Head of caudate nucleus (tissue), 42 donors: ENCODE measurements at regions not wholly inside any gene's neighbourhood (a gene's known extent, or its start where the extent isn't known, plus 50 kb on each side); places are given as distances from the start of the nearest gene placed in this dataset.

ENCODE experiments used
- DNase-seq, 42 donors: peaks; one replicate each; pipeline versions ENCODE4 v3.0.0 to v3.0.0-alpha.2; 2020 to 2021; ENCODE audit warnings: mixed read lengths in 7 of 42
- intact Hi-C: fragments of 100-400 bp; cut with DNase I; formaldehyde crosslinking; loops from one replicate; pipeline ENCODE4 v1.15.0; 2022

- intact Hi-C loops, result no loop called here
- DNase-seq, result no peak
These were observed 219.1 kb upstream of the LRIG1 start for GRCh38 chr3:66719796-66720356.

- intact Hi-C loops, result no loop called here
- no peak for DNase-seq
These were observed 219.7 kb upstream of the LRIG1 start for GRCh38 chr3:66720508-66720907.

GRCh38 chr3:66722675-66723074 lies 221.9 kb upstream of the LRIG1 start:
- no peak for DNase-seq
- intact Hi-C loops, result no loop called here

- DNase-seq, result no peak
- intact Hi-C loops, result no loop called here
These were observed 222.4 kb upstream of the LRIG1 start for GRCh38 chr3:66723231-66723630.

- DNase-seq, result no peak
- intact Hi-C loops, result no loop called here
These were observed 229.0 kb upstream of the LRIG1 start for GRCh38 chr3:66729687-66730393.

GRCh38 chr3:66738625-66739365 lies 238.0 kb upstream of the LRIG1 start:
- intact Hi-C loops, result no loop called here
- DNase-seq, result no peak

GRCh38 chr3:66740260-66740659 lies 239.4 kb upstream of the LRIG1 start:
- intact Hi-C loops, result no loop called here
- no peak for DNase-seq

GRCh38 chr3:66744521-66744920 lies 243.7 kb upstream of the LRIG1 start:
- intact Hi-C loops, result no loop called here
- DNase-seq, result no peak

GRCh38 chr3:66744986-66745385 lies 244.2 kb upstream of the LRIG1 start:
- no peak for DNase-seq
- intact Hi-C loops, result no loop called here

GRCh38 chr3:66747261-66747660 lies 246.4 kb upstream of the LRIG1 start:
- intact Hi-C loops, result no loop called here
- DNase-seq, result no peak

- intact Hi-C loops, result no loop called here
- DNase-seq, result no peak
These were observed 246.9 kb upstream of the LRIG1 start for GRCh38 chr3:66747696-66748095.

GRCh38 chr3:66748175-66748876 lies 247.5 kb upstream of the LRIG1 start:
- intact Hi-C loops, result no loop called here

GRCh38 chr3:66751842-66752241 lies 246.3 kb upstream of the KBTBD8 start:
- no peak for DNase-seq
- intact Hi-C loops, result no loop called here

More at GRCh38 chr3:66748175-66748876, 247.5 kb upstream of the LRIG1 start:
- no peak for DNase-seq

GRCh38 chr3:66753670-66754069 lies 244.4 kb upstream of the KBTBD8 start:
- intact Hi-C loops, result no loop called here

GRCh38 chr3:66754613-66755012 lies 243.5 kb upstream of the KBTBD8 start:
- DNase-seq, result no peak
- intact Hi-C loops, result no loop called here

More at GRCh38 chr3:66753670-66754069, 244.4 kb upstream of the KBTBD8 start:
- DNase-seq, result no peak

GRCh38 chr3:66755924-66756323 lies 242.2 kb upstream of the KBTBD8 start:
- intact Hi-C loops, result no loop called here
- no peak for DNase-seq

GRCh38 chr3:66756468-66757036 lies 241.6 kb upstream of the KBTBD8 start:
- intact Hi-C loops, result no loop called here
- no peak for DNase-seq

- intact Hi-C loops, result no loop called here
- DNase-seq, result no peak
These were observed 236.9 kb upstream of the KBTBD8 start for GRCh38 chr3:66761093-66761780.
